Mucosa of descending colon (tissue), 3 donors: ENCODE measurements at regions not wholly inside any gene's neighbourhood (a gene's known extent, or its start where the extent isn't known, plus 50 kb on each side); places are given as distances from the start of the nearest gene placed in this dataset.

Source experiments
- ATAC-seq: fragments of 200-7000 bp; cut with Tn5 transposase; one replicate; pipeline ENCODE4 v1.9.1; 2020; ENCODE audit warnings: mild to moderate bottlenecking, moderate library complexity
- DNase-seq, 3 donors: peaks; one replicate each; pipeline ENCODE4 v3.0.0-alpha.2; 2020
- H3K36me3 ChIP-seq: fragments of 200-600 bp; one replicate; pipeline ENCODE4 v1.8.0; 2021; ENCODE audit warnings: low read depth, mild to moderate bottlenecking
- H3K4me1 ChIP-seq: fragments of 200-600 bp; one replicate; pipeline ENCODE4 v1.8.0; 2021; ENCODE audit warnings: low read depth, mild to moderate bottlenecking
- H3K4me3 ChIP-seq: fragments of 200-600 bp; one replicate; pipeline ENCODE4 v1.8.0; 2021; ENCODE audit warnings: mild to moderate bottlenecking
- H3K9me3 ChIP-seq: fragments of 200-600 bp; one replicate; pipeline ENCODE4 v1.8.0; 2021; ENCODE audit warnings: mild to moderate bottlenecking
- CTCF ChIP-seq: fragments of 200-600 bp; IDR thresholded peaks from one replicate; pipeline ENCODE4 v1.8.0; 2022; ENCODE audit warnings: antibody characterized with exemption, mild to moderate bottlenecking
- intact Hi-C, 2 donors: fragments of 100-400 bp; cut with DNase I in 1 of 2; cut with micrococcal nuclease in 1 of 2; formaldehyde crosslinking; loops; one replicate each; pipeline versions ENCODE4 v1.11.0 to v1.11.1; 2022; cut with DNase I, micrococcal nuclease
- donor health status: DM: no; HTN: no; CAD: no; lungs with moderate emphysema.
- donor health status: DM: no; HTN: no; CAD: no.
- donor health status: DM: no; HTN: yes; CAD: no.

- H3K36me3 ChIP-seq: no peaks in the 10 kb centered on the region
- DNase-seq (no peak), ATAC-seq (no peak)
- TF ChIP-seq CTCF: no peak
- H3K4me3 ChIP-seq: no peak overlapping the region
- no peaks in the 10 kb centered on the region for H3K9me3 ChIP-seq
- intact Hi-C loops: no loop called here
- no peaks in the 10 kb centered on the region for H3K4me1 ChIP-seq
These were observed 185.4 kb upstream of the EPHA3 start for GRCh38 chr3:88921986-88922385.

GRCh38 chr3:88926221-88926620 is 181.2 kb upstream of the EPHA3 start:
- Histone ChIP-seq H3K4me3 (no peak overlapping the region), H3K9me3 (no peaks in the 10 kb centered on the region), H3K36me3 (no peaks in the 10 kb centered on the region), H3K4me1 (no peaks in the 10 kb centered on the region)
- no peak for DNase-seq
- ATAC-seq: no peak
- intact Hi-C loops: no loop called here
- no peak for TF ChIP-seq CTCF

GRCh38 chr3:88930611-88931010 is 176.8 kb upstream of the EPHA3 start:
- no peak for TF ChIP-seq CTCF
- Histone ChIP-seq H3K4me3 (no peak overlapping the region), H3K9me3 (no peaks in the 10 kb centered on the region), H3K4me1 (no peaks in the 10 kb centered on the region), H3K36me3 (no peaks in the 10 kb centered on the region)
- intact Hi-C loops: no loop called here
- DNase-seq (no peak), ATAC-seq (no peak)

- ATAC-seq: no peak
- Histone ChIP-seq H3K4me1 (no peaks in the 10 kb centered on the region), H3K9me3 (no peaks in the 10 kb centered on the region), H3K4me3 (no peak overlapping the region), H3K36me3 (no peaks in the 10 kb centered on the region)
- intact Hi-C loops: no loop called here
- DNase-seq: no peak
- TF ChIP-seq CTCF: no peak
These were observed 170.6 kb upstream of the EPHA3 start for GRCh38 chr3:88936831-88937230.

- no peak for ATAC-seq
- no peak for TF ChIP-seq CTCF
These were observed 167.1 kb upstream of the EPHA3 start for GRCh38 chr3:88940296-88940695.

GRCh38 chr3:88947013-88947412 is 160.4 kb upstream of the EPHA3 start:
- no peak for TF ChIP-seq CTCF
- H3K9me3 ChIP-seq: no peaks in the 10 kb centered on the region
- no peaks in the 10 kb centered on the region for H3K4me1 ChIP-seq
- no peaks in the 10 kb centered on the region for H3K36me3 ChIP-seq
- intact Hi-C loops: no loop called here
- no peak for DNase-seq
- no peak overlapping the region for H3K4me3 ChIP-seq
- no peak for ATAC-seq

More at GRCh38 chr3:88940296-88940695, 167.1 kb upstream of the EPHA3 start:
- H3K9me3 ChIP-seq: no peaks in the 10 kb centered on the region
- no peak overlapping the region for H3K4me3 ChIP-seq
- no peaks in the 10 kb centered on the region for H3K36me3 ChIP-seq
- intact Hi-C loops: no loop called here
- no peaks in the 10 kb centered on the region for H3K4me1 ChIP-seq
- DNase-seq: no peak
